ENCODE measurements at regions not wholly inside any gene's neighbourhood (a gene's known extent, or its start where the extent isn't known, plus 50 kb on each side); places are given as distances from the start of the nearest gene placed in this dataset.

DNA sequence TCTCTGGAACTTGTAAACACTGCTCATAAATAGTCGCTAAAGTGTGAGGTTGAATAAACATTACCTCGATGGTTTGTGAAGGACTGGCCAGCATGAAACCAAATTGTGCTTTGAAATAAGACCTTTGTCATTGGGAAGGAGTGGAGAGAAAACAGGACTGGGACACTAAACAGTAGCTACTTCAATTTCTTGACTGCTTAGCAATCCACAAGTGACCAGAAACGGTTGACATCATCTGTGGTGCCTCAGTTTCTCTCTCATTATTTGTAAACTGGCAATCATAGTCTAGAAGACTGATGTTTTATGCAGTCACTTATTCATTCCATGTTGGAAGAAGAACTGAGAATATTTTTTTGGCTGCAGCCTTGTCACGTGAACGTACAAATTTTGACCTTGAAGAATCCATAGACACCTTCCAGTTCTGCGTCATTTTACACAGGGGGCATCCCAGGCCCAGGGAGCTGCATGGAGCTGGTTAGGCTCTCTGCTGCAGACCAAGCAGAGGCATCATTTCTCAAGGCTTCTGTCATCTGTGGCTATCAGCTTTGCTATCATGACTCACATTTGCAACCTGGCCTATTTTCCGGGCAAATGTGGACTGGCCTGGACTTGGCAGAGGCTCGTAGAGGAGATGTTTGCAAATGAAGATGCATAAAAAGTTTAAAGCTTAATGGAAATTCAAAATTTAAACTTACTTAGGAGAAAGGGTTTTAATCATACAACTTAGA, 391.8 kb downstream of the FGF9 start:
- H3K27ac ChIP-seq (ENCODE audit: low read depth, low read length), result no peak overlapping the region
- no peaks in the 10 kb centered on the region for H3K9me3 ChIP-seq (ENCODE audit: low read length)
- H3K4me3 ChIP-seq (ENCODE audit: low read depth in 1 of 2, low read length in 2 of 2), result no peak overlapping the region
- H3K27me3 ChIP-seq (ENCODE audit: control insufficient read depth in 1 of 2, insufficient read depth in 2 of 2, low read length in 2 of 2), result no peaks in the 10 kb centered on the region
- no peaks in the 10 kb centered on the region for H3K4me1 ChIP-seq (ENCODE audit: insufficient read depth, low read length)
- no peak overlapping the region for H3K9ac ChIP-seq (ENCODE audit: low read length)
- H3K36me3 ChIP-seq (ENCODE audit: insufficient read depth, low read length), result no peaks in the 10 kb centered on the region

DNA sequence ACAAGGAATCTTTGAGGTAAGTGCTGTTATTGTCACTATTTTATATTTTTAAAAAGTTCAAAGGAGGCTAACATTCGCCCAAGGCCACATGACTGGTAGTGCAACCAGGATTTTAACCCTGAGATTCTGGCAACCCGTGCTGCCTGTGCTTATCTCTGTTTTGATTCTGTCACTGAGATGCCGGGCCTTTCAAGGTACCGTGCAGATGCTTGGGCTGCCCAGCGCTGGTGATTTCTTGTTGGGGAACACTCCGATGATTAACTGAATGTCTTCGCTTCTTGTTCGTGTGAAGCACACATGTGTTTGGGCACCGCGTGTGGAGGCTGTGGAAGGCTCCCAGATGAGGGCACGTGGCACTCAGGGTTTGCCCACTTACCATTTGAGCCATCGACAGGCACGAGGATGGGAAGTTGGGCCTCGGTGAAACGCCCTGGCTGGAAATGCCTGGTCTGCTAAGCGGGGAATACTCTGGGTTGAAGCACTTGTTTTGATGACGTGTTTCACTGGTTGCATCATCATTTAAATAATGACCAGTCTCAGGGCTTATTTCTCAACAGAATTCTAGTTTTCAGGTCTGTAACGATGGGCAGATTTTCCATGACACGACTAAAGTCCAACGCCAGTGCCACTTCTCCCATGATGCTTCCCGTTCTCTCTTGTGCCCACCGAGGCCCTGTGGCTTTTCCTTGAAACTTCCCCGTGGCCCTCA, 392.7 kb downstream of the FGF9 start:
- Histone ChIP-seq H3K9me3 (ENCODE audit: low read length) (no peaks in the 10 kb centered on the region), H3K27me3 (ENCODE audit: control insufficient read depth in 1 of 2, insufficient read depth in 2 of 2, low read length in 2 of 2) (no peaks in the 10 kb centered on the region), H3K9ac (ENCODE audit: low read length) (no peak overlapping the region), H3K4me3 (ENCODE audit: low read depth in 1 of 2, low read length in 2 of 2) (no peak overlapping the region), H3K36me3 (ENCODE audit: insufficient read depth, low read length) (no peaks in the 10 kb centered on the region), H3K27ac (ENCODE audit: low read depth, low read length) (no peak overlapping the region), H3K4me1 (ENCODE audit: insufficient read depth, low read length) (no peaks in the 10 kb centered on the region)

DNA sequence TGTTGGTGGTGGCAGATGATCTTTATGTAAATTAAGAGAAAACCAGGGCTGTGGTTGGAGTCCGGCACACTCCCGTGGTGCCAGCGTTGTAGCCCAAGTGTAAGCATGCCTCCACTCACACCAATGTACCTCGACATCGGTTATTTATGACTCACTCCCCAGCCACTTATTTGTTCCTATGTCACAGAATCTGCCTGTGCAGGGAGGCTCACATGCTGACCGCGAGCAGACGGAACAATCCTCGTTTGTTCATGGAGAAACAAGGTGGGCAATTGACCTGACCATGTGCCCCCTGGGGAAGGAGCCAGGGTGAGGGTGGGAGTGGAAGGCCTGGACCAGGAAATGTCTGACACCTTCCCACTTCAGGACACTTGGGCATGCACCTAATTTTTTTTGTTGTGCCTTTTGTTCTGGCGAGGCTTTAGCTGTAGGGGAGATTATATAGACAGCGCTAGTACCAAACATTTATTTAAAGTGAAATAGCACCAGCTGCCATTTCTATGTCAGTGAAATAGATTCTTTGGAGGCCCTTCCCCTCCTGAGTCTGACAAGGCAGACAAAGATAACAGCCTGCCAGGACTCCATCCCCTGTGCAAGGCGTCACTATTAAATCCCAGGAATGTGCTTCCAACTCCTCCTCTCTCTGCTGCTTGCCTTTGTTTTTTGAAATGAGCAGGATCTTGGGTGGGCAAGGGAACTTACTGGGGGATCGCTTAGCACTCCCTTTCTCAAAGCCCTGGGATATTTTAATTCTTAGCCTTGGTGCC, 394.2 kb downstream of the FGF9 start:
- H3K36me3 ChIP-seq (ENCODE audit: insufficient read depth, low read length), result no peaks in the 10 kb centered on the region
- no peak overlapping the region for H3K9ac ChIP-seq (ENCODE audit: low read length)
- no peak overlapping the region for H3K27ac ChIP-seq (ENCODE audit: low read depth, low read length)
- H3K4me1 ChIP-seq (ENCODE audit: insufficient read depth, low read length), result no peaks in the 10 kb centered on the region
- no peaks in the 10 kb centered on the region for H3K27me3 ChIP-seq (ENCODE audit: control insufficient read depth in 1 of 2, insufficient read depth in 2 of 2, low read length in 2 of 2)
- H3K4me3 ChIP-seq (ENCODE audit: low read depth in 1 of 2, low read length in 2 of 2), result no peak overlapping the region
- H3K9me3 ChIP-seq (ENCODE audit: low read length), result no peaks in the 10 kb centered on the region

DNA sequence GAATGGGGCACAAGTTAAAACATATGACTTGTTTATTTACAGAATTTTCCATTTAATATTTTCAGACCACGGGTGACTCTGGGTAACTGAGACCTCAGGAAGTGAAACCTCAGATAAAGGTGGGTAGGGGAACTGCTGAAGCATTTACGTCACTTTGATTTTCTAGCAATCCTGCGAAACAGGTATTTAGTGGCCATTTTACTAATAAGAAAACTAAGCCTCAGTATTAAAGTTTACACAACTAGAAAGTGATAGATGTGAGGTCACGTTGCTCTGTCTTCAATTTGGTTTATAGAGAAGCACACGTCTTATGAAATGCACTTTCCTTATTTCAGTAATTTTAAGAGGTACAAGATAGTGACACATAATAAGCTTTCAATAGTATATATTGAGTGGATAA, 402.8 kb downstream of the FGF9 start:
- H3K27me3 ChIP-seq (ENCODE audit: control insufficient read depth in 1 of 2, insufficient read depth in 2 of 2, low read length in 2 of 2), result no peaks in the 10 kb centered on the region

DNA sequence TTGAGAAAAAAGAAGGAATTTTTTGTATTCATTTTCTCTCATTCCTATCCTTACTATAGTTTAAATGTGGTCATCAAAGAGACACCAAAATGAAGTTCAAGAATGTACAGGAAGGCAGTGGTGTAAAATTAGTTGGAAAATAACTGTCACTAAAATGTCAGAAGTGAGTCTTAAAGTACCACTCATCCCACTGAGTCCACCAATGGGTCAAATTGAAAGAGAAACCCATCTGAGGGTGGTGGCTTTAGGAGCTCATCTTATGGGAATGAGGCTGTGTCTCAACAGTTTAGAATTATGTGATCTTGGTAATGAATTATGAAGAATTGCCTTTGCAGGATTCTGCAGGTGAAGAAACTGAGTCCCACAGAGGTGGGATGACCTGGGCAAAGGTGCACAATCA, 403.5 kb downstream of the FGF9 start:
- Histone ChIP-seq H3K4me3 (ENCODE audit: low read depth in 1 of 2, low read length in 2 of 2) (no peak overlapping the region), H3K27ac (ENCODE audit: low read depth, low read length) (no peak overlapping the region), H3K9ac (ENCODE audit: low read length) (no peak overlapping the region), H3K36me3 (ENCODE audit: insufficient read depth, low read length) (no peaks in the 10 kb centered on the region), H3K27me3 (ENCODE audit: control insufficient read depth in 1 of 2, insufficient read depth in 2 of 2, low read length in 2 of 2) (no peaks in the 10 kb centered on the region), H3K9me3 (ENCODE audit: low read length) (no peaks in the 10 kb centered on the region), H3K4me1 (ENCODE audit: insufficient read depth, low read length) (no peaks in the 10 kb centered on the region)

More for the DNA sequence above, 402.8 kb downstream of the FGF9 start:
- H3K36me3 ChIP-seq (ENCODE audit: insufficient read depth, low read length), result no peaks in the 10 kb centered on the region
- H3K4me3 ChIP-seq (ENCODE audit: low read depth in 1 of 2, low read length in 2 of 2), result no peak overlapping the region
- no peaks in the 10 kb centered on the region for H3K4me1 ChIP-seq (ENCODE audit: insufficient read depth, low read length)
- no peaks in the 10 kb centered on the region for H3K9me3 ChIP-seq (ENCODE audit: low read length)
- H3K9ac ChIP-seq (ENCODE audit: low read length), result no peak overlapping the region
- no peak overlapping the region for H3K27ac ChIP-seq (ENCODE audit: low read depth, low read length)

DNA sequence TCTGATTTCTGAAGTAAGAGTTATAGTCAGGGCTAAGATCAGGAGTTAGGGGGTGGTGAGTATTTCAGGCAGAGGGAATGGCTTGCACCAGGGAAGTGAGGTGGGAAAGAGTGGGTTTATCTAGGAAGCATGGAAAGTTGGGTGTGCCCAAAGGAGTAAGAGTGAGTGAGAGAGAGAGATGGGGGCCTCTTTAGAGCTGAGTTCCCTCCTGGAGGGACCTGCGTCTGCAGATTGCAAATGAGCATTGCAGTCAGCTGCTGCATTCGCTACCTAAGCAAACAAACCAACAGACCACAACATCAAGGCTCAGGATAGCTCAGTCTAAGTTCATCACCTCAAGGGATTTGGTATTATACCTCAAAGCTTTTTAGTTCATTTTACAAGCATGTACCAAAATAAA, 405.8 kb downstream of the FGF9 start:
- no peaks in the 10 kb centered on the region for H3K4me1 ChIP-seq (ENCODE audit: insufficient read depth, low read length)
- H3K27me3 ChIP-seq (ENCODE audit: control insufficient read depth in 1 of 2, insufficient read depth in 2 of 2, low read length in 2 of 2), result no peaks in the 10 kb centered on the region
- H3K9me3 ChIP-seq (ENCODE audit: low read length), result no peaks in the 10 kb centered on the region
- no peak overlapping the region for H3K9ac ChIP-seq (ENCODE audit: low read length)
- no peak overlapping the region for H3K27ac ChIP-seq (ENCODE audit: low read depth, low read length)
- H3K4me3 ChIP-seq (ENCODE audit: low read depth in 1 of 2, low read length in 2 of 2), result no peak overlapping the region
- no peaks in the 10 kb centered on the region for H3K36me3 ChIP-seq (ENCODE audit: insufficient read depth, low read length)

DNA sequence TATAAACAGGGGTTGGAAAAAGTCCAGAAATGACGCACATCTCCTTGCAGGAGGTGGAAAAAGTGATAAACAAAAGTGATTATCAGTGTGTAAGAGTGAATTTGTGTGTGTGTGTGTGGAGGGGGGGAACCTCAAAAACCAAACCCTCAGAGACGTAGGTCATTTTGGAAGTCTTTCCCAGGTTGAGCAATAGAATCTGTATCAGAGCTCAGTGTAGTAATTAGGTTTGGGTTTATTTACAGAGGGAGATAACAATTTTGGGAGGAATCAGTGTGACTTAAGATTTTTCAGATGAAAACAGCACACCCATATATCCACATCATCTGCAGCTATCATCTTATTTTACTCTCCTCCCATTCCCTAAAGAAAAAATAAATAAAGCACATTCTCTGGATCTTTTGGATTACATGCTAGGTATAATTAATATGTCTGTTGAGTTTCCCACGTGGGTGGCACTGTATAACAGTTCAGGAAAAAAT, 406.4 kb downstream of the FGF9 start:
- H3K4me3 ChIP-seq (ENCODE audit: low read depth in 1 of 2, low read length in 2 of 2), result no peak overlapping the region
- no peaks in the 10 kb centered on the region for H3K36me3 ChIP-seq (ENCODE audit: insufficient read depth, low read length)
- H3K9me3 ChIP-seq (ENCODE audit: low read length), result no peaks in the 10 kb centered on the region
- no peaks in the 10 kb centered on the region for H3K27me3 ChIP-seq (ENCODE audit: control insufficient read depth in 1 of 2, insufficient read depth in 2 of 2, low read length in 2 of 2)
- H3K9ac ChIP-seq (ENCODE audit: low read length), result no peak overlapping the region
- no peak overlapping the region for H3K27ac ChIP-seq (ENCODE audit: low read depth, low read length)
- H3K4me1 ChIP-seq (ENCODE audit: insufficient read depth, low read length), result no peaks in the 10 kb centered on the region

DNA sequence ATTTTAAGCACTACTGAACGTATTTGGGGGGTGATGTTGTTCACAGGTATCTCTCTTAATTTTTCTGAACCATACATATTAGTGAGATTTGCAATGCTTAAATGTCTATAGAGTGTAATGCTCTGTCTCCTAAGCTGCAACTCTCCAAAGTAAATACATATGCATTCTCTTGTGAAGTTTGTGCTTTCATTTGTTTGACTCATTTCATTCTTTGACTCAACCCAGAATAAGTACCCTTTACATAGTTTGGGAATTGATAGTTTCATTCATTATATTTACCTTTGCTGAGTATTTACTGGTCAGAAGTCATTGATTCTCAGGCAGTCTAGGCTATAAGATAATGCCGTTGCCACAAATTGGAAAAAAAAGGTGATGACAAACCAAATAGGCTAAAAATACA, 406.9 kb downstream of the FGF9 start:
- no peak overlapping the region for H3K27ac ChIP-seq (ENCODE audit: low read depth, low read length)
- H3K9ac ChIP-seq (ENCODE audit: low read length), result no peak overlapping the region
- no peaks in the 10 kb centered on the region for H3K4me1 ChIP-seq (ENCODE audit: insufficient read depth, low read length)
- H3K27me3 ChIP-seq (ENCODE audit: control insufficient read depth in 1 of 2, insufficient read depth in 2 of 2, low read length in 2 of 2), result no peaks in the 10 kb centered on the region
- no peak overlapping the region for H3K4me3 ChIP-seq (ENCODE audit: low read depth in 1 of 2, low read length in 2 of 2)
- H3K9me3 ChIP-seq (ENCODE audit: low read length), result no peaks in the 10 kb centered on the region
- no peaks in the 10 kb centered on the region for H3K36me3 ChIP-seq (ENCODE audit: insufficient read depth, low read length)

DNA sequence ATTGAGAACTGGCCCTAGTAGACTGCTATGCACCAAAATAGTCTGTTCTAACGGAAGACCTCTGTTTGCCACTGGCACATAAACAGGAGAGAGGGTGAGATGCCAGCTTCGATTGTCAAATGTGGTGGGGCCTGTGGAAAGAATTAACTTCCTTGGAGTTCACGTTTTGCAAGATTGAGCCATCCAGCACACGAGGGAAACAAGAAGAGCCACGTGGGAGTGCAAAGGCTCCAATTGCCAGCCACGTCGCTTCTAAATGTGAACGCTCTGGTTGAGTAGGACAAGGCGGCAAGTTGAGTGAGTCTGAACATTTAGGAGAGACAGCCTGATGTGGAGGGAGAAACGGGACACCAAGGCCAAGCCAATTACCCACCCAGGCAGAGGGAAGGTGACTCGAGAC, 409.1 kb downstream of the FGF9 start:
- Histone ChIP-seq H3K9me3 (ENCODE audit: low read length) (no peaks in the 10 kb centered on the region), H3K36me3 (ENCODE audit: insufficient read depth, low read length) (no peaks in the 10 kb centered on the region), H3K27ac (ENCODE audit: low read depth, low read length) (no peak overlapping the region)

DNA sequence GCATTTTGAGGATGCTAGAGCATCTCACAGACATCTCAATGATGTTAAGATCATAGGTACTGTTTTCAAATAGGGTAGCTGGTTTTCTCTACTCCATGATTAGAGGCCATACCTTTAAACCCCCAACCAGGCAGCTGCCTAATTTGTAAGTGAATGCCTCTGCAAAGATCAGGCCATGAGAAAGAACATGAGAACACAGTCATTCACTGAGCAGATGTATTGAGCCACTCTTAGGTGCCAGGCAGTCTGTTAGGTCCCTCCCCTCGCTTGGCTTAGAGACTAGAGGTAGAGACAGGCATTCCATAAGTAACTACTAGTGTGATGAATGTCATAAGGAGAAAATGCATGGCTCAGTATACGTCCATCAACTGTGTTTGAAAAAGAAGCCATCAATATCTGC, 410.0 kb downstream of the FGF9 start:
- Histone ChIP-seq H3K9ac (ENCODE audit: low read length) (no peak overlapping the region), H3K9me3 (ENCODE audit: low read length) (no peaks in the 10 kb centered on the region), H3K27me3 (ENCODE audit: control insufficient read depth in 1 of 2, insufficient read depth in 2 of 2, low read length in 2 of 2) (no peaks in the 10 kb centered on the region), H3K4me1 (ENCODE audit: insufficient read depth, low read length) (no peaks in the 10 kb centered on the region), H3K27ac (ENCODE audit: low read depth, low read length) (no peak overlapping the region), H3K4me3 (ENCODE audit: low read depth in 1 of 2, low read length in 2 of 2) (no peak overlapping the region), H3K36me3 (ENCODE audit: insufficient read depth, low read length) (no peaks in the 10 kb centered on the region)

More for the DNA sequence above, 409.1 kb downstream of the FGF9 start:
- Histone ChIP-seq H3K9ac (ENCODE audit: low read length) (no peak overlapping the region), H3K4me3 (ENCODE audit: low read depth in 1 of 2, low read length in 2 of 2) (no peak overlapping the region), H3K4me1 (ENCODE audit: insufficient read depth, low read length) (no peaks in the 10 kb centered on the region), H3K27me3 (ENCODE audit: control insufficient read depth in 1 of 2, insufficient read depth in 2 of 2, low read length in 2 of 2) (no peaks in the 10 kb centered on the region)

DNA sequence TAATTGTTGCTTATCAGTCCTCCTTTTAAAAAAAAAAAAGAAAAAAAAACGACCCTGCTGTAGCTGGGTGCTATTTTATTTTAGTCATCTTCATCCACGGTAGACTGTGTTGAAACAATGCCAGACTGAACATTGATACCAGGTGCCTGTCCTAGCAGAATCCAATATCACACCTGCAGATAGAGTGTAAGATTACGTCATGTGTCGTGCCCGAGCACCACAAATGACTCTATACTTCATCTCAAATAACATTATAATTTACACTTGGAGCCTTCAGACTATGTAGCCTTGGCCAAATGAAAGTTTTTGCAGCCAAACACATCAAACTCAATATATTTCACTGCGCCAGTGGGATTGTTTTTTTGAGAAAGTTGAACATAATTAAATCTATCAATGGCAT, 410.6 kb downstream of the FGF9 start:
- H3K36me3 ChIP-seq (ENCODE audit: insufficient read depth, low read length), result no peaks in the 10 kb centered on the region
- no peak overlapping the region for H3K27ac ChIP-seq (ENCODE audit: low read depth, low read length)
- no peak overlapping the region for H3K4me3 ChIP-seq (ENCODE audit: low read depth in 1 of 2, low read length in 2 of 2)
- H3K9ac ChIP-seq (ENCODE audit: low read length), result no peak overlapping the region
- no peaks in the 10 kb centered on the region for H3K9me3 ChIP-seq (ENCODE audit: low read length)
- H3K27me3 ChIP-seq (ENCODE audit: control insufficient read depth in 1 of 2, insufficient read depth in 2 of 2, low read length in 2 of 2), result no peaks in the 10 kb centered on the region
- H3K4me1 ChIP-seq (ENCODE audit: insufficient read depth, low read length), result no peaks in the 10 kb centered on the region

All from muscle layer of colon (tissue), 2 donors.